Mesothelial cell of epicardium (in vitro differentiated cells): ENCODE measurements at regions not wholly inside any gene's neighbourhood (a gene's known extent, or its start where the extent isn't known, plus 50 kb on each side); places are given as distances from the start of the nearest gene placed in this dataset.

Experiments
- DNase-seq, 2 experiments: peaks; one replicate each; pipeline ENCODE4 v3.0.0; 2021; ENCODE audit warnings: low spot score in 2 of 2; ENCODE audit not compliant: unreplicated experiment in 2 of 2
- H3K27ac Mint-ChIP-seq: 2 replicates; pipeline ENCODE4 v1.8.0; 2021; ENCODE audit warnings: mixed read lengths
- H3K27me3 Mint-ChIP-seq: 2 replicates; pipeline ENCODE4 v1.8.0; 2021; ENCODE audit warnings: low read depth, mixed read lengths
- H3K36me3 Mint-ChIP-seq: 2 replicates; pipeline ENCODE4 v1.8.0; 2021; ENCODE audit warnings: mixed read lengths
- H3K4me1 Mint-ChIP-seq: 2 replicates; pipeline ENCODE4 v1.8.0; 2021; ENCODE audit warnings: mixed read lengths
- H3K4me3 Mint-ChIP-seq: 2 replicates; pipeline ENCODE4 v1.8.0; 2021; ENCODE audit warnings: mild to moderate bottlenecking, moderate library complexity, mixed read lengths
- H3K9me3 Mint-ChIP-seq: 2 replicates; pipeline ENCODE4 v1.8.0; 2021; ENCODE audit warnings: mixed read lengths
- TF ChIP-seq, protein P1 (sequence below): fragments of 200-600 bp; sonication (generic); IDR thresholded peaks from one replicate; pipeline ENCODE4 v1.5.0; 2021; ENCODE audit warnings: antibody characterized with exemption; ENCODE audit not compliant: unreplicated experiment

DNA sequence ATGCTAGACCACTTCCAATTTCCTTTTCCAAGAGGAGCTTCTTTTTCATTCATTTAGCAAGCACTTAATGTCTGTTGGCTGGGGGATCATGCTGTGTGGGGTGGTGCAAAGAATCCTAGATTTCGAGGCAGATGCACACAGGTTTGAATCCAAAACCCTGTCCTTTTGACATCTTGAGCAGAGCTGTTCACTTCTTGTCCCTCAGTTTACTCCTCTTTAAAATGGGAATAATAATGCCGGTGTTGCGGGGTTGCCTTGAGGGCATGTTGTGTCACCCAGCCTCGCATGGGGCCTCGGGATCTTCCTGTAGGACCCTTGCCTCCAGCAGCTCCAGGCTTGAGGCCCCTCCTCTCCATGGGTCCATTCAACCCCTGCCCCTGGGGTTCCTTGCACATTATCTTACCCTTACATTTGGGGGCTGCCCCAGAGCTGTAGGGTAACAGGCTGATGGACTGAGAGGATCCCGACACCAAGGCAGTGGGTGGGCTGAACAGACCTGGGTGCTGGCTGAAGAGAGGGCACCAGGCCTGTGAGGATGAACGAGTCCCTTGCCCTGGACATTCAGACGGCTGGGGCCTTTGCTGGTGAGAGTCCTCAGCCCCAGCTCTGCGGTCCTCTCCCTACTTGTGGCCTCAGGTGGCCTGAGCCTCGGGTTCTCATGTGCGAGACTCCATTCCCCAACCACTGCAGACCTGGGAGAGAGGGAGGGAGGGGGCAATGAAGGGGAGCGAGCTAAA, 145.8 kb downstream of the BARX1 start:
- Mint-ChIP-seq H3K27me3 (peaks cover 9% of the 10 kb centered on the region), H3K27ac (peak overlapping the region; percentile 21), H3K9me3 (peaks cover 14% of the 10 kb centered on the region), H3K4me3 (no peak overlapping the region), H3K36me3 (no peaks in the 10 kb centered on the region), H3K4me1 (peaks cover 23% of the 10 kb centered on the region)
- TF ChIP-seq, protein P1, sequence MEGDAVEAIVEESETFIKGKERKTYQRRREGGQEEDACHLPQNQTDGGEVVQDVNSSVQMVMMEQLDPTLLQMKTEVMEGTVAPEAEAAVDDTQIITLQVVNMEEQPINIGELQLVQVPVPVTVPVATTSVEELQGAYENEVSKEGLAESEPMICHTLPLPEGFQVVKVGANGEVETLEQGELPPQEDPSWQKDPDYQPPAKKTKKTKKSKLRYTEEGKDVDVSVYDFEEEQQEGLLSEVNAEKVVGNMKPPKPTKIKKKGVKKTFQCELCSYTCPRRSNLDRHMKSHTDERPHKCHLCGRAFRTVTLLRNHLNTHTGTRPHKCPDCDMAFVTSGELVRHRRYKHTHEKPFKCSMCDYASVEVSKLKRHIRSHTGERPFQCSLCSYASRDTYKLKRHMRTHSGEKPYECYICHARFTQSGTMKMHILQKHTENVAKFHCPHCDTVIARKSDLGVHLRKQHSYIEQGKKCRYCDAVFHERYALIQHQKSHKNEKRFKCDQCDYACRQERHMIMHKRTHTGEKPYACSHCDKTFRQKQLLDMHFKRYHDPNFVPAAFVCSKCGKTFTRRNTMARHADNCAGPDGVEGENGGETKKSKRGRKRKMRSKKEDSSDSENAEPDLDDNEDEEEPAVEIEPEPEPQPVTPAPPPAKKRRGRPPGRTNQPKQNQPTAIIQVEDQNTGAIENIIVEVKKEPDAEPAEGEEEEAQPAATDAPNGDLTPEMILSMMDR = no peak
- no peak for DNase-seq

DNA sequence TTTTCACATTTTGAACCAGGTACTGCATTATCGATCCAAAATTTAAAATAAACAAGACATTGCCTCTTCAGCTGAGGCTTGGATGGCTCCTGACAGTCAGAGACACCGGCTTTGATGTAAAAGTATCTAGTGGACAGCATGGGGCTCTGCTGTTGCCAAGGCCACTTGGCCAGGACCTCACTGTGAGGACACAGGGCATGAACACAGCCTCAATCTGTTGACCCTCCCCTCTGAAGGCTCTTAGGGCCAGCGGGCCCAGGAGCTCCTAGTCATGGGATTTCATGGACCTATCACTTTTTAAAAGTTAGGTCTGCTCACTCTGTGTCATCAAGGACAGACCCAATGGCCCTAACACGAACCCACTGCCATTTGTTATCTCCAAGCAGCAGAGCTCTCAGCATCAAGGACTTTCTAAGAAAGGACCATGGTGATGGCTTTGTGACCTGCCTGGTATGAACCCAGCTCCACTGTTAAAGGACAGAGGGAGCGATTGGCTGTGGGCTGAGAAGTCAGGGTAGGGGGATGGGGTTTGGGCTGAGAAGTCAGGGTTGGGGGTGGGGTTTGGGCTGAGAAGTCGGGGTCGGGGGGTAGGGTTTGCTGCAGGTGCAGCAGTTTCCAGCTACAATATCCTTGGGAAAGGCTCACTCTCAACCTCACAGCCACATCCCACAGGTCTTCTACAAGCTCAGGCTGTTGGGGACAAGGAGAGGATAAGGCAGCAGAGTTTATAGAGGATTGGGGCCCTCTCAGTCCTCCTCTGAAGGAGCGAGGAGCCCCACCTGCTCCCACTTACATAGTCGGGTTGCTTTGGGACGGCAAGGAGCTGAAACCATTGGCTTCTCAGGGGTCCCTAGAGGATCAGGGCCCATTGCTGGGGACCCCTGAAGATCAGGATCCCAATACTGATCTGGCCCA, 146.8 kb downstream of the BARX1 start:
- H3K27ac Mint-ChIP-seq = no peak overlapping the region
- H3K27me3 Mint-ChIP-seq = peaks cover 6% of the 10 kb centered on the region
- H3K4me1 Mint-ChIP-seq = peaks cover 14% of the 10 kb centered on the region
- no peak for DNase-seq
- H3K4me3 Mint-ChIP-seq = no peak overlapping the region
- TF ChIP-seq, protein P1 = no peak
- peaks cover 14% of the 10 kb centered on the region for H3K9me3 Mint-ChIP-seq
- H3K36me3 Mint-ChIP-seq = no peaks in the 10 kb centered on the region

DNA sequence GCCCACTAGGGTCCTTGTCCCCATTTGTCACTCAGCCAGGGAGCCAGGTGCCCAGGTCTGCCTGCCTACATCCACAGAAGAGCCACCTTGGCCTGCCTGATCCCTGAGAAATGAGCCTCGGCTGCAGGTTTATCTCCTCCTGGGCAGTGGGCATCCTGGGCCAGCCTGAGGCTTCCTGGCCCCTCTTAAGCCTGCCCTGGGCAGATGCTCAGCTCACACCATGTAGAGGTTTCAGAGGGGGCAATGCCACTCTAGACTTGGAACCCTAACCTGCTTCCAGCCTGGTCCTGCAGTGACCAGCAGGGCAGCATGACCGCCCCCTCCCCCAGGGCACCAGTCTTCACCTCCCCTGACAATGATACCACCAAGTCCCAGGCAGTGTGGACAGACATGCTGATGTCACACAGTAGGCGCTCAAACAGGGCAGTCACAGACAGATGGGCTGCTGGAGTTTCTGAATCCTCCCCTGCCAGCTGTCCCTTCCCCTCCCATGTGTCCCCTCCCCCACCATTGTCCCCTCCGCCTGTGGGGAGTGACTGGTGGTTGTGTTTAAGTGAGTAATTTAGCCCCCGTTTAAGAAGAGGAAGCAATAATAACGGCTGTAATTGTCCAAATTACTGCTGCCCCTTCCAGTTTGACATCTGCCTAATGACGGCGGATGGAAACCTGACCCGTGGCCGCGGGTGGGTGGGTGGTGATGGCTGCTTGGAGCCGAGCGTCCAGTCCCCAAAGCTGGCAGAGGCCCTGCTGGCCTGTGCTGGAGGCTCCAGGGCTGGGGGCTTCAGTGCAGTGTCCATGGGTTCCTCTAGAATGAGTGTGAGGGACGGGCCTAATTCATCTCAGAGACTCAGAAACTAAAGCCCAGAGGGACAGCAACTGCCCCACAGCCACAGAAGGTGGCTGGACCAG, 147.7 kb downstream of the BARX1 start:
- no peaks in the 10 kb centered on the region for H3K36me3 Mint-ChIP-seq
- TF ChIP-seq, protein P1 = no peak
- DNase-seq = no peak
- H3K9me3 Mint-ChIP-seq = peaks cover 14% of the 10 kb centered on the region
- H3K27me3 Mint-ChIP-seq = peaks cover 10% of the 10 kb centered on the region
- H3K4me1 Mint-ChIP-seq = peaks cover 11% of the 10 kb centered on the region
- H3K27ac Mint-ChIP-seq = no peak overlapping the region
- H3K4me3 Mint-ChIP-seq = no peak overlapping the region

DNA sequence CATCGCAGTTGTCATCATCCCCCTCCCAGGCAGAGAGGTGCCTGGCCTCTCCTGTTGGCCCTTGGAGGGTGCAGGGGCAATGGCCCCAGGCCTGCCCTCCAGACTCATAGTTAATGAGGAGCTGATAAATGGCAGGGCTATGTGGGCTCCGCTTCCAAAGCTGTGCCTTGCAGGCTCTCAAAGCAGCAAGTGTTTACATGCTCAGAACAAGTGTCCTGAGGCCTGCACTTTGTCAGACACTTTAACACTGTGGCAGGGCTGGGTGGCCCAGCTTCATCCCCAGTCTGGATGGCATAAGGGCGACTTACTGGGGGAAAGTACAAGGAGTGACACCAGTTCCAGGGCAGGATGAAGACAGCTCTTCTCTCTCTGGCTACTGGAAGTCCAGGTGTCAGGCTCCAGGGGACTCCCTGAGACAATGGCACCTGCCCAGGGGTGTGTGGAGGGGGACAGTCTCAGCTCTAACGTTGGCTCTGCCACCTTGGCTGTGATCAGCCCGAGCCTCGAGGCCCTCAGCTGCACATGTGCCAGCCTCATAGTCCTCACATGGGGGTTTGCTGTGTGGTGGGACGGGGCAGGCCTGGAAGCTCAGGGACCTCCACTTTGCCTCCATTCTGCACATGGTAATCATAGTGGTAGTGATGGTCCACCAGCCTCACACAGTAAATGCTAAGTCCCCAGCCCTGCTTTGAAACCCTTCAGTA, 153.4 kb downstream of the BARX1 start:
- DNase-seq = no peak
- Mint-ChIP-seq H3K27me3 (peaks cover 34% of the 10 kb centered on the region), H3K27ac (no peak overlapping the region), H3K36me3 (no peaks in the 10 kb centered on the region), H3K4me1 (no peaks in the 10 kb centered on the region), H3K9me3 (peaks cover 19% of the 10 kb centered on the region), H3K4me3 (no peak overlapping the region)
- TF ChIP-seq, protein P1 = no peak

DNA sequence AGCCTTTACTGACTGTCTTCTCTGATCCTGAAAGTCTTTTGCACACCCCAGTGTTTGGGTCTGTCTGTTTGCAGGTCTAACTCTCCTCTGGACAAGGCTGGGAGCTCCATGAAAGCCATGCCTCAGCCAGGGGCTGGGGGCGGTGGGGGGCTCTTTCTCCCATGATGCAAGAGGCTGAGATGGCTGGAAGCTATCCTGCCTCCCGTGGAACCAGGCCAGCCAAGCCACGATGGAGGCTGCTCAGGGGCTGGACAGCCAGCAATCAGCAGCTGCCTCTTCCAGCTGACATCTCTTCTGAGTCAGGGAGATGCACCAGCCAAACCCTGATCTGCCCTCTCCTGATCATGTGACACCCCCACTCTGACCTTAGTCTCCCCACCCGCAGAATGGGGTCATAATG, 154.0 kb downstream of the BARX1 start:
- Mint-ChIP-seq H3K9me3 (peaks cover 19% of the 10 kb centered on the region), H3K4me1 (no peaks in the 10 kb centered on the region), H3K4me3 (no peak overlapping the region), H3K27me3 (peaks cover 37% of the 10 kb centered on the region), H3K36me3 (no peaks in the 10 kb centered on the region), H3K27ac (no peak overlapping the region)
- TF ChIP-seq, protein P1 = no peak
- no peak for DNase-seq
